ENCODE measurements at regions not wholly inside any gene's neighbourhood (a gene's known extent, or its start where the extent isn't known, plus 50 kb on each side); places are given as distances from the start of the nearest gene placed in this dataset.

GRCh38 chr13:84931264-84931663 lies 868.0 kb downstream of the SLITRK6 start:
- DNase-seq = no peak

GRCh38 chr13:84927442-84928169 lies 871.6 kb downstream of the SLITRK6 start:
- DNase-seq = no peak

- no peak for DNase-seq
Measured at GRCh38 chr13:84925443-84925842, 873.8 kb downstream of the SLITRK6 start.

GRCh38 chr13:84923831-84924230 lies 875.4 kb downstream of the SLITRK6 start:
- no peak for DNase-seq

- DNase-seq = no peak
Measured at GRCh38 chr13:84917252-84917878, 881.9 kb downstream of the SLITRK6 start.

- no peak for DNase-seq
Measured at GRCh38 chr13:84912720-84913119, 886.5 kb downstream of the SLITRK6 start.

GRCh38 chr13:84910423-84910822 lies 888.8 kb downstream of the SLITRK6 start:
- DNase-seq = no peak

- no peak for DNase-seq
Measured at GRCh38 chr13:84903391-84903790, 895.8 kb downstream of the SLITRK6 start.

GRCh38 chr13:84902243-84902642 lies 897.0 kb downstream of the SLITRK6 start:
- DNase-seq = no peak

GRCh38 chr13:84896128-84896527 lies 903.1 kb downstream of the SLITRK6 start:
- DNase-seq = no peak

- no peak for DNase-seq
Measured at GRCh38 chr13:84894749-84895148, 904.5 kb downstream of the SLITRK6 start.

- no peak for DNase-seq
Measured at GRCh38 chr13:84885868-84886267, 913.4 kb downstream of the SLITRK6 start.

GRCh38 chr13:84873951-84874350 lies 925.3 kb downstream of the SLITRK6 start:
- DNase-seq = no peak

GRCh38 chr13:84870190-84870589 lies 929.0 kb downstream of the SLITRK6 start:
- no peak for DNase-seq

GRCh38 chr13:84867246-84867645 lies 932.0 kb downstream of the SLITRK6 start:
- no peak for DNase-seq

GRCh38 chr13:84865783-84866221 lies 933.4 kb downstream of the SLITRK6 start:
- no peak for DNase-seq

- DNase-seq = no peak
Measured at GRCh38 chr13:84864341-84864740, 934.9 kb downstream of the SLITRK6 start.

GRCh38 chr13:84847107-84847506 lies 952.1 kb downstream of the SLITRK6 start:
- DNase-seq = no peak

- no peak for DNase-seq
Measured at GRCh38 chr13:84845907-84846619, 953.2 kb downstream of the SLITRK6 start.

GRCh38 chr13:84844473-84844872 lies 954.7 kb downstream of the SLITRK6 start:
- no peak for DNase-seq

GRCh38 chr13:84843368-84843767 lies 955.9 kb downstream of the SLITRK6 start:
- no peak for DNase-seq

- no peak for DNase-seq
Measured at GRCh38 chr13:84834201-84834600, 951.9 kb upstream of the SLITRK1 start.

GRCh38 chr13:84831666-84832657 lies 949.7 kb upstream of the SLITRK1 start:
- DNase-seq = no peak

All from stimulated activated CD4-positive, alpha-beta T cell treated with anti-CD3 and anti-CD28 coated beads, Interleukin-12 subunit alpha, Interleukin-12 subunit beta, amount 100 ng/mL, for 4 hours (primary cell).